Osteoblast (primary cell): ENCODE measurements at regions not wholly inside any gene's neighbourhood (a gene's known extent, or its start where the extent isn't known, plus 50 kb on each side); places are given as distances from the start of the nearest gene placed in this dataset.

ENCODE experiments used
- DNase-seq: peaks from one replicate; pipeline ENCODE4 v3.0.0; 2011; ENCODE audit warnings: low spot score, mixed read lengths; ENCODE audit not compliant: insufficient read length; ENCODE audit errors: missing footprints
- H2AFZ ChIP-seq: 2 replicates; pipeline ENCODE4 v1.6.0; 2011; ENCODE audit warnings: mild to moderate bottlenecking, low read length
- H3K27ac ChIP-seq: 2 replicates; pipeline ENCODE4 v1.5.1; 2011; ENCODE audit warnings: mild to moderate bottlenecking, low read depth, low read length, moderate library complexity
- H3K27me3 ChIP-seq: 2 replicates; pipeline ENCODE4 v1.6.0; 2012; ENCODE audit warnings: mild to moderate bottlenecking, control low read depth, inconsistent platforms, low read length, moderate library complexity; ENCODE audit not compliant: insufficient read depth
- H3K36me3 ChIP-seq: 2 replicates; pipeline ENCODE4 v1.5.1; 2011; ENCODE audit warnings: mild to moderate bottlenecking, low read length, control low read depth, moderate library complexity; ENCODE audit not compliant: insufficient read depth
- H3K4me1 ChIP-seq: 2 replicates; pipeline ENCODE4 v1.5.1; 2011; ENCODE audit warnings: mild to moderate bottlenecking, low read length, control low read depth, moderate library complexity; ENCODE audit not compliant: insufficient read depth
- H3K4me2 ChIP-seq: 2 replicates; pipeline ENCODE4 v1.6.0; 2011; ENCODE audit warnings: mild to moderate bottlenecking, low read length; ENCODE audit not compliant: insufficient read depth
- H3K4me3 ChIP-seq: fragments of 200-600 bp; sonication (generic); 3 replicates; pipeline ENCODE4 v1.5.1; 2012; ENCODE audit warnings: mild to moderate bottlenecking, low read length, inconsistent platforms; ENCODE audit not compliant: insufficient read depth
- H3K79me2 ChIP-seq: 2 replicates; pipeline ENCODE4 v1.6.0; 2012; ENCODE audit warnings: mild to moderate bottlenecking, low read length, control low read depth, inconsistent platforms; ENCODE audit not compliant: insufficient read depth
- H3K9me3 ChIP-seq: 2 replicates; pipeline ENCODE4 v1.5.1; 2011; ENCODE audit warnings: low read depth, low read length, control low read depth
- H4K20me1 ChIP-seq: 2 replicates; pipeline ENCODE4 v1.6.0; 2012; ENCODE audit warnings: mild to moderate bottlenecking, low read length, control low read depth; ENCODE audit not compliant: insufficient read depth
- CTCF ChIP-seq: IDR thresholded peaks from 2 replicates; pipeline ENCODE4 v1.5.1; 2011; ENCODE audit warnings: mild to moderate bottlenecking, low read depth, low read length, moderate library complexity; ENCODE audit errors: extremely low read depth

- Histone ChIP-seq H3K4me2 (no peak overlapping the region), H3K4me3 (no peak overlapping the region), H3K27me3 (no peaks in the 10 kb centered on the region), H4K20me1 (no peaks in the 10 kb centered on the region), H2AFZ (no peak overlapping the region), H3K27ac (no peak overlapping the region), H3K36me3 (no peaks in the 10 kb centered on the region), H3K9me3 (peaks cover 3% of the 10 kb centered on the region), H3K79me2 (no peaks in the 10 kb centered on the region), H3K4me1 (no peaks in the 10 kb centered on the region)
- TF ChIP-seq CTCF = no peak
- DNase-seq = no peak
These were observed 214.3 kb upstream of the SEMA6A start for GRCh38 chr5:116788851-116789403.

- Histone ChIP-seq H3K9me3 (peaks cover 3% of the 10 kb centered on the region), H3K79me2 (no peaks in the 10 kb centered on the region), H3K4me3 (no peak overlapping the region), H3K27ac (no peak overlapping the region), H2AFZ (no peak overlapping the region), H3K27me3 (no peaks in the 10 kb centered on the region), H3K4me2 (no peak overlapping the region), H4K20me1 (no peaks in the 10 kb centered on the region), H3K4me1 (no peaks in the 10 kb centered on the region), H3K36me3 (no peaks in the 10 kb centered on the region)
- TF ChIP-seq CTCF = no peak
- no peak for DNase-seq
These were observed 212.9 kb upstream of the SEMA6A start for GRCh38 chr5:116787570-116787969.

- no peak for DNase-seq
- Histone ChIP-seq H3K27me3 (no peaks in the 10 kb centered on the region), H3K79me2 (no peaks in the 10 kb centered on the region), H2AFZ (no peak overlapping the region), H4K20me1 (no peaks in the 10 kb centered on the region), H3K36me3 (no peaks in the 10 kb centered on the region), H3K27ac (no peak overlapping the region), H3K9me3 (peaks cover 2% of the 10 kb centered on the region), H3K4me2 (no peak overlapping the region), H3K4me1 (no peaks in the 10 kb centered on the region), H3K4me3 (no peak overlapping the region)
- TF ChIP-seq CTCF = no peak
These were observed 210.5 kb upstream of the SEMA6A start for GRCh38 chr5:116785106-116785505.

- no peak for TF ChIP-seq CTCF
- no peaks in the 10 kb centered on the region for H4K20me1 ChIP-seq
- no peak overlapping the region for H2AFZ ChIP-seq
- no peaks in the 10 kb centered on the region for H3K79me2 ChIP-seq
- DNase-seq = no peak
- no peak overlapping the region for H3K4me2 ChIP-seq
- H3K9me3 ChIP-seq = no peaks in the 10 kb centered on the region
- H3K27ac ChIP-seq = no peak overlapping the region
- no peaks in the 10 kb centered on the region for H3K4me1 ChIP-seq
- no peaks in the 10 kb centered on the region for H3K27me3 ChIP-seq
- H3K4me3 ChIP-seq = no peak overlapping the region
- no peaks in the 10 kb centered on the region for H3K36me3 ChIP-seq
These were observed 205.2 kb upstream of the SEMA6A start for GRCh38 chr5:116779846-116780245.
